ENCODE measurements at regions not wholly inside any gene's neighbourhood (a gene's known extent, or its start where the extent isn't known, plus 50 kb on each side); places are given as distances from the start of the nearest gene placed in this dataset.

DNA sequence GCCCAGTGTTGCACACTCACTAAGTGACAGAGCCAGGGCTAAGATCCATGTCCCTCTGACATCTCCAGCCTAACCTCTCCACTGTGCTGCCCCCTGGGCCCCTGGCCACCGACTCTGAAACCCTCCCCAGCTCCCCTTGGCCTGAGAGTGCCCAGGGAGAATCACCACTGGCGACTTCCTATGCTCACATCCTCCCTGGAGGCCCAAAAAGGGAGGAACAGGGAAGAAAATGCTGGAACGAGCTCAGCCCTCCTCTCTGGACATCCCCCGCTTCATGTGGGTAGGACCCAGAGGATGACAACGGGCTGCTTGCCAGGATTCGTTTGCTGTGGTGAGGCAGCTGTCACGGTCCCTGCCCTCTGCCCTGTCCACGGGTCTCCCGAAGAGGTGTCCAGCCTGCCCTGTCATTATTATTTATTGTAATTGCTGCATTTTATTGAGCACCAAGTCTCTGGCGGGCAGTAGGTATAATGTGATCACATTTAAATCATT lies 153.5 kb upstream of the RPL38 start:
- TF ChIP-seq, protein P1, sequence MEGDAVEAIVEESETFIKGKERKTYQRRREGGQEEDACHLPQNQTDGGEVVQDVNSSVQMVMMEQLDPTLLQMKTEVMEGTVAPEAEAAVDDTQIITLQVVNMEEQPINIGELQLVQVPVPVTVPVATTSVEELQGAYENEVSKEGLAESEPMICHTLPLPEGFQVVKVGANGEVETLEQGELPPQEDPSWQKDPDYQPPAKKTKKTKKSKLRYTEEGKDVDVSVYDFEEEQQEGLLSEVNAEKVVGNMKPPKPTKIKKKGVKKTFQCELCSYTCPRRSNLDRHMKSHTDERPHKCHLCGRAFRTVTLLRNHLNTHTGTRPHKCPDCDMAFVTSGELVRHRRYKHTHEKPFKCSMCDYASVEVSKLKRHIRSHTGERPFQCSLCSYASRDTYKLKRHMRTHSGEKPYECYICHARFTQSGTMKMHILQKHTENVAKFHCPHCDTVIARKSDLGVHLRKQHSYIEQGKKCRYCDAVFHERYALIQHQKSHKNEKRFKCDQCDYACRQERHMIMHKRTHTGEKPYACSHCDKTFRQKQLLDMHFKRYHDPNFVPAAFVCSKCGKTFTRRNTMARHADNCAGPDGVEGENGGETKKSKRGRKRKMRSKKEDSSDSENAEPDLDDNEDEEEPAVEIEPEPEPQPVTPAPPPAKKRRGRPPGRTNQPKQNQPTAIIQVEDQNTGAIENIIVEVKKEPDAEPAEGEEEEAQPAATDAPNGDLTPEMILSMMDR (IDR thresholded peaks at IDR 0.05; ENCODE audit: insufficient read depth, low read depth, low read length): no peak
- DNase-seq (ENCODE audit: low read depth): no peak
- H3K4me3 ChIP-seq (ENCODE audit: low read depth, low read length): no peak overlapping the region

DNA sequence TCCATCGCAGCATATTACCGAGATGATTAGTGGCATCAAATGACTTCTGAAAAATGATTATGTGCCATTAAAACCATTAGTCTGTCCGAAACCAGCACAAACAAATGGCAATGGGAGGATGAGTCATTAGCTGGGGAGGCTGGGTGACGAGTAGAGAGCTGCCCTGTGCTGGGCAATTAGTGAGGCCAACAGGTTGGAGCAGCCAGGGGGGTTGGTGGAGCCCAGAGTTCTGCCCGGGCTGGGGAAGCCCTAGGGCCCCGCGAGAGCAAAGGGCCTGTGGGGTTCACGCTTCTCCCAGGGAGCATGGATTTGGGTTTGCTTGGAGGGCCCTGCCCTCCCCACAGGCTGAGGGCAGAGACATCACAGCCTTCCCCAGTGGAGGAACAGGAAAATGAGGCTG lies 152.1 kb upstream of the RPL38 start:
- DNase-seq (ENCODE audit: low read depth): no peak
- no peak overlapping the region for H3K4me3 ChIP-seq (ENCODE audit: low read depth, low read length)
- TF ChIP-seq, protein P1 (IDR thresholded peaks at IDR 0.05; ENCODE audit: insufficient read depth, low read depth, low read length): no peak

DNA sequence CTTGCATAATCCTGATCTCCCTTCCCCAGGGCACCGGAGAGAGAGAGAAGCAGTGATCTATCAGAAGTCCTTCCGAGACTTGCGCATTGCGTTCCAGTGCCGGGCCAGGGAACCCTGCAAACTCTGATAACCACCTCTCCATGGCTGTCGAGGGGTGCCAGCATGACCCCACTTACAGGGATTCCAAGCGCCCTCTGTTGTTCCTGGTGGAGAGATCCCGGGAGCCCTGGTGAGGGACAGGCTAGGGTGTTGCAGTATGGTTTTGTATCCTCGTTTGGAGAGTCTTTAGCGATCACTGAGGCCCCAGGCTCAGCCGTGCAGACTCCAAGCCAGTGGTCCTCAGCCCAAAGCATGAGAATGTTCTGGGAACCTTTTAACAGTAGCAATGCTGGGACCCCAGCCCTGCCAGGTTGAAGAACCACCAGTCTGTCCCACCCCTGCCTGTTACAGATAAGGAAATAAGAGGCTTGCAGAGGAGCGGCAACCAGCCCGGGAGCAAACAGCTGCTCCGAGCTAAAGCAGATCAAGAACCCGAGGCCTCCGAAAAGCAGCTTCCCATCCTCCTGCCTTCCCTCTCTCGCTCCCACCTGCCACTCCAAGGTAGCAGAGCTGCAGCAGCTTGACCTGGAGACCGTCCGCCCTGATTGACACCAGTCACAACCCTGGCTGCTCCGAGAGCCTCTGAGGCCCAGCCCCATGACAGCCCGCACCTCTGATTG lies 150.3 kb upstream of the RPL38 start:
- TF ChIP-seq, protein P1 (IDR thresholded peaks at IDR 0.05; ENCODE audit: insufficient read depth, low read depth, low read length): no peak
- no peak overlapping the region for H3K4me3 ChIP-seq (ENCODE audit: low read depth, low read length)
- DNase-seq (ENCODE audit: low read depth): no peak

DNA sequence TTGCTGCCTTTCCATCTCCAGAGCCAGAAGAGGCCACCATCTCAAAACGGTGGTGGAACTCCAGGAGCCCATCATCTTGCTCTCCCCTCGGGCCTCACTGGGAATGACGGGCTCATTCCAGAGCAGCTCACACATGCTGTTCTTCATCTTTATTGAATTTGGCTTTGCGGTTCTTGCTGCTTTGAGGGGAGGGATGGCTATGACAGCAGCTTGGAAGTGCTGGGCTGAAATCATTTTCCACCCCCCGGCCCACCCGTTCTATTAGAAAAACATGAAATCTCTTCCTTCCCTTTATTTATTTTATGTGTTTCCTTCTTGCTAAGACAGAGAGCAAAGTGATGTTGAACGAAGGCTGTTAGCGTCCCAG lies 149.8 kb upstream of the RPL38 start:
- TF ChIP-seq, protein P1 (IDR thresholded peaks at IDR 0.05; ENCODE audit: insufficient read depth, low read depth, low read length): no peak

DNA sequence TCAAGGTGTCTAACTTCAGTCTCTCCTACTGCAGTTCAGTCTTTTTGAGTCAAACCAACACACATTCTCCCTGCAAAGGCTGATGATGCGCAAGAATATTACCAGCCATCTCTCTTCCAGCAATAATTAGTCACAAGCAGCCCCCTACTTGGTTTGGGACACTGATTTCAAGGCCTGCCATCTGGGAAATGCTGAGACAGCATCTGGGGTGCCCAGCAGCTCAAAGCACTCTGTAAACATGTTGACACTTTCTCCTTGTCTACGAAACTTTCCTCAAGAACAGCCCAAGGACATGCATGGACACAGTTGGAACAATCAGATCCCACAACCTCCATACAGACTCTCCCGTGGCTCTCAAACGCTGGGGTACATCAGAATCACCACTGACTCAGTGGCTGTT lies 149.2 kb upstream of the RPL38 start:
- TF ChIP-seq, protein P1 (IDR thresholded peaks at IDR 0.05; ENCODE audit: insufficient read depth, low read depth, low read length): no peak
- H3K4me3 ChIP-seq (ENCODE audit: low read depth, low read length): no peak overlapping the region
- DNase-seq (ENCODE audit: low read depth): no peak

More for the DNA sequence above, 149.8 kb upstream of the RPL38 start:
- no peak overlapping the region for H3K4me3 ChIP-seq (ENCODE audit: low read depth, low read length)
- no peak for DNase-seq (ENCODE audit: low read depth)

DNA sequence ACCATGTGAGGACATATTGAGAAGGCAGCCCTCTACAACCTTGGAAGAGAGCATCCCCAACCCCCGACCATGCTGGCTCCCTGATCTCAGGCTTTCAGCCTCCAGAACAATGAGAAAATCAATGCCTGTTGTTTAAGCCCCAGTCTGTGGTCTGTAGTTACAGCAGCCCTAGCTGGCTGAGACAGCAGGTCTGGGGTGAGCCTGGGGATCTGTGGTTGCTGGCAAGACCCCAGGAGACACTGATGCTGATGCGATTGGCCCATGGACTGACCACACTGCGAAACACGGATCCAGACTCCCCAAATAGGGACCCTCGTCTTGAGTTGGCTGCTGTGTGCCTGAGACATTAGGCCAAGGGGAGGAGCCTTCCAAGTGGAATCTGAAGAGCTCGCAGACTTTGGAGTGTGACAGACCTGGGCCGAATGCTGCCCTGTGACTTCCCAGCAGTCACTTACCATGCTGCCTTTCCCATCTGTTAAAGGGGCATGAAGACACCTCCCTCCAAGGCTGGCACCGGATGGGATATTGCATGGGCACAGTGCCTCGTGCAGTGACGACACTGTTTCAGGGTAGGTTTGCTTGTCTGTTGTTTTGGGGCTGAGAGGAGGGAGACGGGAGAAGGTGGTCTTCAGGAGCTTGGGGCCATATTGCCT lies 147.8 kb upstream of the RPL38 start:
- no peak for DNase-seq (ENCODE audit: low read depth)
- H3K4me3 ChIP-seq (ENCODE audit: low read depth, low read length): no peak overlapping the region
- TF ChIP-seq, protein P1 (IDR thresholded peaks at IDR 0.05; ENCODE audit: insufficient read depth, low read depth, low read length): no peak
